Cardiac muscle cell (in vitro differentiated cells and primary cell): ENCODE measurements at regions not wholly inside any gene's neighbourhood (a gene's known extent, or its start where the extent isn't known, plus 50 kb on each side); places are given as distances from the start of the nearest gene placed in this dataset.

ENCODE experiments used
- DNase-seq, 2 donors: peaks; one replicate each; pipeline versions ENCODE4 v3.0.0 to v3.0.0-alpha.2; 2010 to 2017; ENCODE audit warnings: low read depth in 1 of 2, low spot score in 1 of 2
- H3K27ac ChIP-seq: fragments of 200-600 bp; sonication (generic); 2 replicates; pipeline ENCODE4 v1.5.1; 2016
- H3K27me3 ChIP-seq: fragments of 200-600 bp; sonication (generic); 2 replicates; pipeline ENCODE4 v1.6.0; 2016; ENCODE audit warnings: control low read depth
- H3K36me3 ChIP-seq: fragments of 200-600 bp; sonication (generic); 2 replicates; pipeline ENCODE4 v1.5.1; 2016; ENCODE audit warnings: control low read depth
- H3K4me1 ChIP-seq: fragments of 200-600 bp; sonication (generic); 2 replicates; pipeline ENCODE4 v1.8.1; 2017; ENCODE audit warnings: low read depth, mild to moderate bottlenecking, mixed run types
- H3K4me3 ChIP-seq: fragments of 200-600 bp; sonication (generic); 2 replicates; pipeline ENCODE4 v1.5.1; 2016; ENCODE audit warnings: mild to moderate bottlenecking
- H3K9me3 ChIP-seq: fragments of 200-600 bp; sonication (generic); 2 replicates; pipeline ENCODE4 v1.5.1; 2017; ENCODE audit warnings: low read depth, mild to moderate bottlenecking, control low read depth
- TF ChIP-seq, protein P1 (sequence below): IDR thresholded peaks from 2 replicates; pipeline ENCODE4 v1.5.1; 2012; ENCODE audit warnings: low read depth, mild to moderate bottlenecking, low read length

DNA sequence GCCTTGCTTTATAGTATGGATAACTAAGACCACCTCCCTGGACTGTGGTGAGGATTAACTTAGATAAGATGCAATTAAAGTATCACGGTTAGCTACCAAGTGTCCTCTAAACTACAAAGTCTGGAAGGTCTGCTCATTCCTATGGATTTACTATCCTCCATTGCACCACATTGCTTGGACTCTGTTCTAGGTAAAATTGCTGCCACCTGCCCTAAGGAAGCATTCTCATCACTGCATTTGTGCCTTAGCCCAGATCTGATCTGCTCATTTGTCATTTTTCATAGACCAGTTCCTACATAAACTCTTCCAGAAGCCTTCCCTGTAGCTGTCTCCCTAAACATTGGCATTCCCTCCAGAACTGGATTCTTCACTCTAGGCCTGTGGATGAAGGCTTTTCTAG is 380.0 kb downstream of the INSC start:
- TF ChIP-seq, protein P1, sequence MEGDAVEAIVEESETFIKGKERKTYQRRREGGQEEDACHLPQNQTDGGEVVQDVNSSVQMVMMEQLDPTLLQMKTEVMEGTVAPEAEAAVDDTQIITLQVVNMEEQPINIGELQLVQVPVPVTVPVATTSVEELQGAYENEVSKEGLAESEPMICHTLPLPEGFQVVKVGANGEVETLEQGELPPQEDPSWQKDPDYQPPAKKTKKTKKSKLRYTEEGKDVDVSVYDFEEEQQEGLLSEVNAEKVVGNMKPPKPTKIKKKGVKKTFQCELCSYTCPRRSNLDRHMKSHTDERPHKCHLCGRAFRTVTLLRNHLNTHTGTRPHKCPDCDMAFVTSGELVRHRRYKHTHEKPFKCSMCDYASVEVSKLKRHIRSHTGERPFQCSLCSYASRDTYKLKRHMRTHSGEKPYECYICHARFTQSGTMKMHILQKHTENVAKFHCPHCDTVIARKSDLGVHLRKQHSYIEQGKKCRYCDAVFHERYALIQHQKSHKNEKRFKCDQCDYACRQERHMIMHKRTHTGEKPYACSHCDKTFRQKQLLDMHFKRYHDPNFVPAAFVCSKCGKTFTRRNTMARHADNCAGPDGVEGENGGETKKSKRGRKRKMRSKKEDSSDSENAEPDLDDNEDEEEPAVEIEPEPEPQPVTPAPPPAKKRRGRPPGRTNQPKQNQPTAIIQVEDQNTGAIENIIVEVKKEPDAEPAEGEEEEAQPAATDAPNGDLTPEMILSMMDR = no peak
- no peak overlapping the region for H3K27ac ChIP-seq

DNA sequence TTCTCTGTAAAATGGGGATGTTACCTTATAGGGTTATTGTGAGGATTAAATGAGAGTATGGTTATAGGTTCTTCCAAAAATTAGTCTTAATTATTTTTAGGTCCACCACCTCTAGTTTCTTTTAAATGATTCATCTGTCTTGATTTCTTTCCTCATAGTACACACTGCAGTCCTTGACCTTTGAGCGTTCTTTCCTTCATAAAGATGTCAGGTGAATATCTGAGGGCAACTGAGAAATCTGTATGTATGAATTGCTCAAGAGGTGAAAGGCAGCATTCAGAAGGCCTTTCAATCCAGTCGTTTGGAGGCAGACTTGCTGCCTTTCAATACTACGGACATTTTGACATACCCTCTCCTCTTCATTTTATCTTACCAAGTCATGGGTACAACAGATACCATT is 380.7 kb downstream of the INSC start:
- no peak for DNase-seq
- TF ChIP-seq, protein P1 = no peak
- no peak overlapping the region for H3K4me3 ChIP-seq
- no peak overlapping the region for H3K27ac ChIP-seq
- H3K27me3 ChIP-seq = no peaks in the 10 kb centered on the region
- H3K36me3 ChIP-seq = no peaks in the 10 kb centered on the region
- no peaks in the 10 kb centered on the region for H3K4me1 ChIP-seq
- no peaks in the 10 kb centered on the region for H3K9me3 ChIP-seq

More for the DNA sequence above, 380.0 kb downstream of the INSC start:
- H3K4me1 ChIP-seq = no peaks in the 10 kb centered on the region
- no peak overlapping the region for H3K4me3 ChIP-seq
- no peaks in the 10 kb centered on the region for H3K27me3 ChIP-seq
- no peak for DNase-seq
- H3K9me3 ChIP-seq = no peaks in the 10 kb centered on the region
- H3K36me3 ChIP-seq = no peaks in the 10 kb centered on the region

DNA sequence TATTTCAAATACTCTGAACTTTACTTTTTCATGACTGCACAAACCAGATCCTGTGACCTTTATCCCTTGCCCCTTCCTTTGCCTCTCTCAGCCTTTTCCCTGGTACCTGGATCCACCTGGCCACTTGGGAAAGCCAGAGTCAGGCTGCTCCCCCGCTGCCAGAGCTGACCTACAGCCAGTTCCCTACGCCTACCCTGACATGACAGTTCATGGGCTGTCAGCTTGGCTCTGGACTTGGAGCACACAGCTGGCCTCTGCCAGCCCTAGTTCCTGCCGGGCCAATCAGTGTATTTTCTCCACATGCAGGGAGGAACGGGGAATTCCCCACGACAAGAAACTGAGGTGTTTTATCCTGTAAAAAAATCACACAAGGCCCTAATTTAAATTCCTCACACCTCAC is 382.6 kb downstream of the INSC start:
- Histone ChIP-seq H3K4me1 (no peaks in the 10 kb centered on the region), H3K36me3 (no peaks in the 10 kb centered on the region), H3K27ac (no peak overlapping the region), H3K9me3 (no peaks in the 10 kb centered on the region), H3K27me3 (no peaks in the 10 kb centered on the region), H3K4me3 (no peak overlapping the region)
- DNase-seq = no peak
- TF ChIP-seq, protein P1 = no peak

DNA sequence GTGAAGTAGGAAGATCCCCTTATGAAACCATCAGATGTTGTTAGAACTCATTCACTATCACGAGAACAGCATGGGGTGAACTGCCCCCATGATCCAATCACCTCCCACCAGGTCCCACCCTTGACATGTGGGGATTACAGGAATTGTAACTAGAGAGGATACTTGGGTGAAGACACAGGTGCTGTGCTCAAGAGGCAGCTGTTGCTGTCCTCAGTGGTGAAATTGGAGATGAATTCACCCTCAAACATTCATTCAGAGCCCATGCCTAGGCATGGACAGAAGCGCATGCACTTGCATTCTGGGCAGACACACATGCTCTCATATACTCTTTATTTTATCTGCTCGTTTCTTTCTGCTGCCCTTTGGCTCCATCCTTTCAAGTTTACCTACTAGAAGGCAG is 385.0 kb downstream of the INSC start:
- Histone ChIP-seq H3K36me3 (no peaks in the 10 kb centered on the region), H3K27me3 (no peaks in the 10 kb centered on the region), H3K4me1 (no peaks in the 10 kb centered on the region), H3K9me3 (no peaks in the 10 kb centered on the region), H3K4me3 (no peak overlapping the region), H3K27ac (no peak overlapping the region)
- DNase-seq = no peak
- TF ChIP-seq, protein P1 = no peak

DNA sequence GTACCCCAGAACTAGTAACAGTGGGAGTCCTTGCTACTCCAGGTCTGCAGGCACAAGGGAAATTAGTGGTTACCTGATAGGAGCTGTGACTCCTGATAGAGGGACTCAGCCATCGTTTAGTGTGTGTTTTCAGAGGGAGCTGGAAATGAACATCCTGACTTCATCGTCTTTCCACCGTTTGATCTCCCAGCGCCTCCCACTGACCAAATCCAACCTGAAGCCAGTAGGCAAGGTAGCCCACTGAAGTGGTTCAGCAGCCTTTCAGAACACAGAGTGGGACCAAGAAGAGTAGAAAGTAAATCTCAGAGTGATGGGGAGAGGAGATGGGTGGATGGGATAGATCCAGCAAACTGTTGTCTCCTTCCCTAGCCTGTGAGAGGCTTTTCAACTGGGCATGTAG is 385.9 kb downstream of the INSC start:
- H3K9me3 ChIP-seq = no peaks in the 10 kb centered on the region
- H3K27ac ChIP-seq = no peak overlapping the region
- H3K27me3 ChIP-seq = no peaks in the 10 kb centered on the region
- no peaks in the 10 kb centered on the region for H3K36me3 ChIP-seq
- no peak overlapping the region for H3K4me3 ChIP-seq
- TF ChIP-seq, protein P1 = no peak
- no peak for DNase-seq
- no peaks in the 10 kb centered on the region for H3K4me1 ChIP-seq

DNA sequence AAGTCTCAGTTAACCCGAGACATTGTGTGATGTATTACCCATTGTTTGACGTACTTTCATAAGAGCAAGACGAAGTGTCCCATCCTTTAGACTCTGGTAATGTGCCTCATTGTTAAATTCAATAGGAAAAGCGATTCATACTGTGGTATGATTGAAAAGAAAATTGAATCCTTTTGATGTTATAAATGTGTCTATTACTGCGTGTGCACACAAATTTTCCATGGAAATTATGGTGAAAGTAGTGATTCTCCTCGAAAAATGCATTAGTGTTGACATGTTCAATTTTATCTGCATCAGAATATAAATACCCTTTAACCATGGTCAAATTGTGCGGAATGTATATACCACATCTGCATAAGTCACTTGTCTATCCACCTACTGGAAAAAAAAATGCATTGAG is 386.8 kb downstream of the INSC start:
- H3K4me3 ChIP-seq = no peak overlapping the region
- H3K4me1 ChIP-seq = no peaks in the 10 kb centered on the region
- H3K9me3 ChIP-seq = no peaks in the 10 kb centered on the region
- TF ChIP-seq, protein P1 = no peak
- H3K27ac ChIP-seq = no peak overlapping the region
- no peak for DNase-seq
- no peaks in the 10 kb centered on the region for H3K36me3 ChIP-seq
- H3K27me3 ChIP-seq = no peaks in the 10 kb centered on the region
